GM19025 (cell line): ENCODE measurements at regions not wholly inside any gene's neighbourhood (a gene's known extent, or its start where the extent isn't known, plus 50 kb on each side); places are given as distances from the start of the nearest gene placed in this dataset.
"Not testable (repeated sequence)": the region's sequence is repeated elsewhere in the genome, so short reads cannot be mapped to it uniquely, and the experiment has no call there.

Source experiments
- ATAC-seq: cut with Tn5 transposase; IDR thresholded peaks from one replicate; pipeline ENCODE4 v1.9.1; 2021; ENCODE audit warnings: mild to moderate bottlenecking, low read depth, moderate library complexity; ENCODE audit not compliant: unreplicated experiment

DNA sequence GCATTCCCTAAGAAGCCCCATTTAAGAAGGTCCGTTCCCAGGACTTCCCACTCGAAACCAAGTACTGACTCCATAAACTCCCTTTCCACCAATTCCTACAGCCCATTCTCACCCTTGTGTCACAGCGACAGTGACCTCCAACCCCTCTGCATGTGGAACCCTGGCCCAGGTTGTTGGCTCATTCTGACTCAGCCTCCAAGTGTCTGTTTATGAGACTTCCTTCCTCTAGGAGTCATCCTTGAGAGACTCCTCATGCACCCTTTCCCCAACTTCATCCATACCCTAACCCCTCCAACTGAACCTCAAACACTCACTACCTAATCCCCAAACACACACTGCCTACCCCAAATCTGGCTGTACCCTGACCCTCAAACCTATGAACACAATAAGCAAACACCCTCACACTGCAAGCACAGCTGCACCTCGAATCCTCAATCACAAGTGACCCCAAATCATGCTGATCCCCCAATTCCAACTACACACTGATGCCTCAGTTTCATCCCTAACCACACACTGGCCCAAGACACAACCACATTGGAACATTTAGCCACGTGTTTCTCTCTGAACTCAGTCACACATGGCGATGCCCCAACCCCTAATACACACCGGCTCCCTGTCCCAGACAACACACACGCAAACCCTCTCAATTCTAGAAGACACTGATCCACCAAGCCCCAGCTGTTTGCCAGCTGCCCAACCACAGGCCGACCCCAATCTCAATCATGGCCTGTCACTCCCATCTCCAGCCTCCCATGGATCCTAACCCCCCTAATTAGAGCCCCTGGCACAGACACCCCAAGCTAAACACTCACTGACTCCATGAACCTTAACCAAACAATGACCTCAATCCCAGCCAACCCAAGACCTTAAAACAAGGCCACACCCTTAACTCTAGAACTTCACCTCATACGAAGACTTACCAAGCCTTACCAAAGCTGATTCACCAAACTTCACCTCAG lies 219.6 kb downstream of the CYP26B1 start:
- no peak for ATAC-seq

DNA sequence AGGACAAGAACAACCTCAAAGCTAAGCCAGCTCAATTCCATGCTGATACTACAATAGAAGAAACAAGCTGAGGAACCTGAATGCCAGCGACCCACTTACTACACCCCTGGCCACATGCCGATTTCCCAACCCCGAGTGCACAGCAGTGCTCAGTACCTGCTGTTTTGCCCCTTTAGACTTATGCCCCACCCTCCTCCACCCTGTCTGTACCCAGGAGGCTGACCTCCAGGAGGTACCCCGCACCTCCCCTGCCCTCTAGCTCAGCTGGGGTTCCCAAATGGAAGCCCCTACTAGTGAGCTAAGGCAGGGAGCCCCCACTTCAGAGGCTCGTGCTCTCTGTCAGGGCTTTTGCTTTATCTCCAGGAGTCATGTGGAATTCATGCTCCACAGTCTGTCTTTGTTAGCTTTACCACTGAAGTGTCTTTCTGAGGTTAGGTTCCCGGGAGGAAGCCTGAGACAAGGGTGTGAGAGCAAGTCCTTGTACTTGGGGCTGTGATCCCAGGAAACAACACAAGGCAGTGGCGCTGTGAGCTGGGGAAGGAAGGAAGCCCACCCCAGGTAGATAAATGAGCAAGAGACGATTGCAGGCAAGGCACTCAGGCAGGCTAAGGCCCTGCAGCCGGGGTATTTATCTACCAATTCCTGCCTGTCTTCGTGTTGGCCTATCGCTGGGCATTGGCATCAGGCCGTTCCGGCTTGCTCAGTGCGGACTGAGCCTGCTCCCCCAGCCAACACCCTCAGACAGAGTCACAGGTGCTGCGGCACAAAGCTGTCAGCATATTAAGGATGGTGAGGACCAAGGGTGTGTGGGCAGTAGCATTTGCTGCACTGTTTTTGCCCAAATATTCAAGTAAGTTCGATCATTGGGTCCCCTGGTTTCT lies 220.5 kb downstream of the CYP26B1 start:
- no peak for ATAC-seq

DNA sequence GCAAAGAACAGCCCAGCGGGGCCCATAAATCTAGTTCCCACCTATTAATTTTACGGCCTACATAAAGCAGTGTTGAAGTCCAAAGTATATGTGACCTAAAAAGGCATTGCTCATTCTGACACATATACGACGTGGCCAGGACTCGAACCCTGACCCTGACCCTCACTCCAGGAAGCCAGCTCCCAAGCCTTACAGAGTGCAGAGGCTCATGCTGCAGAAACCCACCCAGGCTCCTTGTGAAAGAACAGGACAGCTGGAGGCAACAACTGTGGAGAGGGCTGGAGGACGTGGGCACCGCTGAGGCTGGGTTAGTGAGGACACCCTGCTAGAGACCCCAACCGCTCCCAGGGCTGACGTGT lies 221.6 kb downstream of the CYP26B1 start:
- no peak for ATAC-seq

DNA sequence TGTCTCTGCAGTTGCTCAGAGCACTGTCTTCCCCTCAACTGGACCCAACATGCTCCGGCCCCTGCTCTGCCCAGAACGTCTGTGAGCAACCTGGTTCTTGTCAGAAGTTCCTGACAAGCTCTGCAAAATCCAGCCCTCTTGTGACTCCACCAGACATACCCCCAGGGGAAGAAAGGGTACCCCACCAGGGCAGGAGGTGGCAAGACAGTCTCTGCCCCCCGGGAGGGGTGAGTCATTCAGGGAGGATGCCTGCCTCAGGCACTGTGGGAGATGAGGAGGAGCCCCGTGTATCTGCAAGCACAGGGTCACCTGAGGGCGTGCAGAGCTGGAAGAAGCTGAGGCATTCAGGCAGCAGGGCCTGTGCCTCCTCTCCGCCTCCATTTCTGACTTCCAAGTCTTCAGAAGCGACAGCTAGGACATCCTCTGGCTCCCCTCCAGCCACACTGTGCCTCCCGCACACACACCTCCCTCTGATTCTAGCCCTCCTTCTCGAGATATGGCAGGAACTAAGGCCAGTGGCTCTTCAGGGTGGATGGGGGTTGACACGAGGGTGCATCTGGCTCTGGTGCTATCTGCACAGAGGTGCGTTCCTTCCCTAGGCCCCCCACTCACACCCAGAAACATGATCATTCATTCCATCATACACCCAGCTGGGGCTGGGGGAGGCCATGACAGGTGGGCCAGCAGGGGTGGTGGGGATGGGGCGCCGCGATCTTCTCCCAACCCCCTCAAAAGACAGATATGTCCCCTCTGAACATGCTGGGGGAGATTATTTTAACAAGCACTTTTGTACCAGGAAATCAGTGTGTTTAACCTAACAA lies 222.2 kb downstream of the CYP26B1 start:
- ATAC-seq, result no peak

DNA sequence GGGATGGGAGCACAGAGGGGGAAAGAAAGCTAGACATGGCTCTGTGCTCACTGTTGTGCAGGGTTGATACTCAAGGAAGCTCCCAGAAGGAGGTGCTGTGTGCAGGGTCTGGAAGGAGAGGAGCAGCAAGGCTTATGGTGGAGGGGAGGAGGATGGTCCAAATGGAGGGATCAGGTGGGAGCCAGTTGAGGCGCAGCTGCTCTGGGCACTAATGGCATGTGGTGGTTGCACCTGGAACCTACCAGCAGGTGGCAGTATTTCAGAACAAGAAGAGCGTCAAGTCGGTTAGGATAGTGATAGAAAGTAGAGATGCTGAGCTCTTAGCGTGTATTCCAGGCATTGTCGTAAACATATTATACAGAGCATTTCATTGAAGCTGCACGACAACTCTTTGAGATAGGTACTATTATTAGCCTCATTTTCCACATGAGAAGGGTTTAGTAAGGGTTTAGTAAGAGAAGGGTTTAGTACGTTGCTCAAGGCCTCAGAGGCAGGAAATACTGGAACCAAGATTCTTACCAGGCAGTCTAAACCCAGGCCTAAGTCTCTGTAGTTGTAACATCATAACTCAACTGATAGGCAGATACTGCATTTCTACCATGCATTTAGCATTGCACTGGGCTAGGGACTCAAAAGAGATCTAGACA lies 223.7 kb downstream of the CYP26B1 start:
- no peak for ATAC-seq

DNA sequence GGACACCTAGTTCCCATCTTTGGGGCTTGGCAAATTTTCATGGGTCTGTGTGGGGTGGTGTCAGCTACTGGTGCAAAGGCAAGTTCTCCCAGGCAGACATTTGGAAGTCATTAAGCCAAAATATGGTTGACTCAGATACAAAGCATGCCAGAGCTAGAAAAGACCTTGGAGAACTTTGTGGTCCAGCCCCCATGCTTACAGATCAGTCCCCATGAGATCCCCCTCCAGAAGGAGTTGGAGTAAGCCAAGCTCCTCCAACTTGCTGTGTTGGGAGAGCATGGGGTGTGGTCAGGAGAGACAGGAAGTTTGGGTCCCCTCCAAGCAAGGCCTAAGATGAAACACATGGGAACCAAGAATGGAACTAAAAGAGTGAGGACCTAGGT lies 224.5 kb downstream of the CYP26B1 start:
- no peak for ATAC-seq

DNA sequence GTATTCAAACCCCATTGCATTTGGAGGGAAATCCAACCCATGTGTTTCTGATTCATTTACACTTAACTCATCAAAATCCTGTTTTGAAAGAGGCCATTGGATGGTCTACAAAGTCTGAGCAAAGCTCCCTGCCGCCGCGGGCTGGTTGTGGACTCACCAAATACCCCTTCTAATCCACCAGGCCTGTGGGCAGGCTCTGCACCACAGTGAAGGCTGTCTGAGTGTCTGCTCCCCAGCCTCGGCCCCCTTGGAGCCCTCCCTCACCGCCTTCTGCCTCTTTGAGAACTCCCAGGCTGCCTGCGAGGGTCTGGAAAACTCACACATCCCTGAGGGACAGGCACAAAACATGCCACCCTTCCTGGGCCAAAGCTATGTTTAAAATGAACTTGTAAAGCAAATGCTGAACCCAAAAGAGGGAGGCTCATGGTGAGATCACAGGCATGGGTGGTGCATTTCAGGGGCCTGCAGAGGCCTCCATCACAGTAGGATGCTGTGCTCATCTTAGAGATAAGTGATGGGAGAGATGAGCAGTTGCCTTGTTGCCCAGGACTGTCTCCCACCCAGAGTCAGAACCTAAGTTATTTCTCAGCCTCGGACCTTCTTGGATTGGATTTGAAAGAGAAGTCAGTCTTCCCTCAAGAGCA lies 225.0 kb downstream of the CYP26B1 start:
- no peak for ATAC-seq

DNA sequence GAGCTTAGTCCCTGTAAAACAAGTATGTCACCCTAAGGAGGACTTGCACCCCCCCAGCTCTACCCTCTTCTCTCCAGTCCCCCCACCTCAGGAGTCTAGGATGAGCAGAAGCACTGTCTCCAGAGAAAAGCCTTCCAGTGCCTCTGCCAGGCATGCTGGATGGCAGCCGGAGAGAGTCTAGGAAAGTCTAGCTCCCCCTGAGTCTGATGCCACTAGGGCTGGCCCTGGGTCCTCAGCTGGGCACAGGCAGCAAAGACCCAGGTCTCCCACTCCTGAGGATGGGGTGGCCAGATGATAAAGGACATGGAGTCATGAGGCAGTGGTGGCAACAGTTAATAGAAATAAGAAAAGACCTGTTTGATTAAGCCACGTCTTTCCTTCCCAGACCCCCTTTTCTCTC lies 225.6 kb downstream of the CYP26B1 start:
- no peak for ATAC-seq

DNA sequence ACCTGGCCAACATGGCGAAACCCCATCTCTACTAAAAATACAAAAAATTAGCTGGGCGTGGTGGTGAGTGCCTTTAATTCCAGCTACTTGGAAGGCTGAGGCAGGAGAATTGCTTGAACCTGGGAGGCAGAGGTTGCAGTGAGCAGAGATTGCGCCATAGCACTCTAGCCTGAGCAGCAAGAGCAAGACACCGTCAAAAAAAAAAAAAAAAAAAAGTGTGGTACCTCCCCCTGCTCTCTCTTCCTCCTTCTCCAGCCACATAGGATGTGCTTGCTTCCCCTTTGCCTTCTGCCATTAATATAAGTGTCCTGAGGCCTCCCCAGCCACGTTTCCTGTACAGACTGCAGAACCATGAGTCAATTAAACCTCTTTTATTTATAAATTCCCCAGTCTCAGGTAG lies 226.8 kb downstream of the CYP26B1 start:
- ATAC-seq, result not testable (repeated sequence)

DNA sequence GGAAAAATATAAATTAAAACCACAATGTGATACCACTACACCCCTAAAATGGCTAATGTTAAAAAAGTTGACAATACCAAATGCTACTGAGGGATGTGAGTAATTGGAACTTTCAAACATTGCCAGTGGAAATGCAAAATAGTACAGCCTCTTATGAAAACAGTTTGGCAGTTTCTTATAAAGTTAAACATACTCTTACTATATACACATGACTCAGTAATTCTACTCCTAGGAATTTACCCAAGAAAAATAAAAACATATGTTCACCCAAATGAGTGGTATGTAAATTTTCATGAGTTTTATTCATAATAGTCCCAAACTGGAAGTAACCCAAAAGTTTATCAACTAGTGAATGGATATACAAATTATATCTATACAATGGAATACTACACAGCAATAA lies 228.0 kb downstream of the CYP26B1 start:
- ATAC-seq, result no peak

DNA sequence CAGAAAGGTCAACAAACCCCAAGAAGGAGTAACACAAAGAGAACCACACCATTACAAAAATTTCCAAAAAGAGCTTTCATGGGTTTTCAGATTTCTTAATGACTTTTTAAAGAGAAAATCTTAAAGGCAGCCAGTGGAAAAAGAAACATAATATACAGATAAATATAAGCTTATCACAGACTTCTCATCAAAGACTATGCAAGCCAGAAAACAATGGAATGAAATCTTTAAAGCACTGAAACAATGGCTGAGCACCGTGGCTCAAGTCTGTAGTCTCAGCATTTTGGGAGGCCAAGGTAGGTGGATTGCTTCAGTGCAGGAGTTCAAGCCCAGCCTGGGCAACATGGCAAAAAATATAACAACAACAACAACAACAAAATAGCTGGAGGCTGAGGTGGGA lies 237.4 kb downstream of the CYP26B1 start:
- no peak for ATAC-seq

DNA sequence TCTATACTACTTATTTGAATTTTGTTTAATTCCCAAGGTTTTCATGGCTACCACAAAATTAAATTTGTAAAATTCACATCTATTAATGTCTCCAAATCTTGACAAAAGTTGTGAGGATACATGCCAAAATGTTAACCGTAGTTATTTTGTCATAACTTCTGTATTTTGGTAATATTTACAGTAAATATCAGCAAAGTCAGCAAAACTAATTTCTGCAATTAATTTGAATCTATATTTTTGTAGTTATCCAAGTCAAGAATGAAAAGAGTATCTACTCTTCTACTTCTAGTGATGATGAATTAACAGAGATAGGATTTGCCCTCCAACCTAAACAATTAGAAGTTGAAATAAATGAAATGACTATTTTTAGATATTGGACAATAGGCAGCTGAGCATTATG lies 238.9 kb downstream of the CYP26B1 start:
- ATAC-seq, result no peak

DNA sequence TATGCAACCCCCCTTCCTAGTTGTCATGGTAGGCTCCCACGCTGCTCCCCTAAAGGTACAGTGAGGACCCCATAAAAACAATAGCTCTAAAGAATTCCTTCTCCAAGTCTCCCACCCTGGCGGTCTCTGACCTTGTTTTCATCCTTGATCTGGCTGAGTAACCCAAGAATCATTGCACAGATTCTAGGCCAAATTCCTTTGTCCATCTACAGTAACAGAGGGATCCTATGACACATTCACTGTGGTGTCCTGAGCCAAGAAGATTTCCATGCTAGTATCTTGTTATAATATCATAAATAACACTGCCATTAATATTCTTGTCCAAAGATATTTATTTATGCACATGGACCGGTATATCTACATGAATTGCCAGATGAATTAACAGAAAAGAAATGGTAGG lies 240.2 kb downstream of the CYP26B1 start:
- ATAC-seq, result no peak

DNA sequence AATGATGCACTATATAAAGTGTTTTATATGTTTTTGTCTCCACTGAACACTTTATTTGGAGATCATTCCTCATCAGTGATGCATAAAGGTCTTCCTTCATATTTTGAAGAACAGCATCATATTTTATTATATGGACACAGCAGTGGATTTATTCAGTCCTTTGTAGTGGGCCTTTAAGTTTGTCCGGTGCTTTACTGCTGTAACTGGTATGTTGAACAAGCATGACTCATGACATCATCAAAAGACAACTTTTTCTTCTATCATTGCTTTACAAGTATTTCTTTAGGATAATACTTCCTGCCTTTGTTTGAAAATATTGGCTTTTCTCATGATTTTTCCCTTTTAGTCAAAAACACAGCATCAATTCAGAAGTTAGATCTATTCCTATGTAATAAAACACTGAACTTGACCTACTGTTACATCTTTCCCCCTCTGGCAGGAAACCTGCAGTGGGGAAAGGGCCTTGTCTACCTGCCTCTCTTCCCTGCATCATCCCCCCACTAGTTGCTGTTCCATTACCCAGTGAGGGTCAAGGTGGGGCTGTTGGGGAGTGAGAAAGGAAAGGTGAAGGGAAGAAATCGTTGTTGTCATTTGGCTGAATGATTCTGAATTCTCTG lies 241.2 kb downstream of the CYP26B1 start:
- ATAC-seq, result no peak

DNA sequence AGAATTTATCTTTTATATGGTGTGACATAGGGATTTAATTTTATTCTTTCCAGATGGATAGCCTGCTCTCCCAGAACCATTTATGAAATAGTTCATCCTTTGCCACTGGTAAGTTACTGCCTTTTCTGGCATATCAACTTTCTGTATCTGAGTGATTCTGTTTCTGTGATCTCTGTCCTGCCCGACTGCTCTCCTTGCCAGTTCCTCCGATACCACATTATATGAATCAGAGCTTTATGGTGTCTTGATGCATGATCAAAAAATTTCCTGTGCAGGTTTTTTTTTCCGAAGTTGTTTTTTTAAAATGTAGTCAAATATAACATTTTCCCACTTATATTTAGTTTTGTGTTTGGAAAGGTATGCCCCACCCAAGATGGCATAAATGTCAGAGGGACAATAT lies 242.5 kb downstream of the CYP26B1 start:
- no peak for ATAC-seq

DNA sequence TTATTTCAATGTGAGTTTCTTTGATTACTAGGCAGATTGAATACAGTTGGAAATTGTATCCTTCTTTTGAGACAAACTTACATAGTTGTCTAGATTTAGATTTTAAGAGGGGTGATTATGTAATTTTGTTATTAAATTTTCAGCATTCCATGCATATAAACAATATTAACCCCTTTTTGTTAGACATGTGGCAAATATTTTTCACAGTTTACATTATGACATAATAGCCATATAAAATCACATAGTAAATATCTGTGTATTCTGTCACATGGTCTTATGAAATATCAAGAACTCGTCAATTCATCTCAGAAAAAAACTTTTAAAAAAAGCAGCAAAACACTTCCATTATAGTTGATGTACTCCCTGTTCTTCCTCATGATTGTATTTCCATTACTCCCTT lies 243.8 kb downstream of the CYP26B1 start:
- ATAC-seq, result no peak

DNA sequence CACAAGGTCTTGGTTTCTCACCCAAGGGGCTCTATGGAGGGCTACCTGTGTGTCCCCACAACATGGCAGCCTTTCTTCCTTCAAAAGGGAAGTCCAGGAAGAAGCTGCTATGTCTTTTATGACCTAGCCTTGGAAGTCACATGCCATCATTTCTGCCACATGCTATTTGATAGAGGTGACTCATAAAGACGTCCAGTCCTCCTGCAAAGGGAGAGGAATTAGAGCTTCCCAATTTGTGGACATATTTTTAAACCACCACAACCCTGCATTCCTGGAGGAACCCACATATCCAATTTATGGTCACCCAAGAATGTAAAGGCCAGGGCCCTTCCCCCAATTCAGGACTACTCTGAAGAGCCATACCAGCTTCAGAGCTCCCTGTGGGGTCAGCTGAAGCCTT lies 246.2 kb downstream of the CYP26B1 start:
- ATAC-seq, result no peak

DNA sequence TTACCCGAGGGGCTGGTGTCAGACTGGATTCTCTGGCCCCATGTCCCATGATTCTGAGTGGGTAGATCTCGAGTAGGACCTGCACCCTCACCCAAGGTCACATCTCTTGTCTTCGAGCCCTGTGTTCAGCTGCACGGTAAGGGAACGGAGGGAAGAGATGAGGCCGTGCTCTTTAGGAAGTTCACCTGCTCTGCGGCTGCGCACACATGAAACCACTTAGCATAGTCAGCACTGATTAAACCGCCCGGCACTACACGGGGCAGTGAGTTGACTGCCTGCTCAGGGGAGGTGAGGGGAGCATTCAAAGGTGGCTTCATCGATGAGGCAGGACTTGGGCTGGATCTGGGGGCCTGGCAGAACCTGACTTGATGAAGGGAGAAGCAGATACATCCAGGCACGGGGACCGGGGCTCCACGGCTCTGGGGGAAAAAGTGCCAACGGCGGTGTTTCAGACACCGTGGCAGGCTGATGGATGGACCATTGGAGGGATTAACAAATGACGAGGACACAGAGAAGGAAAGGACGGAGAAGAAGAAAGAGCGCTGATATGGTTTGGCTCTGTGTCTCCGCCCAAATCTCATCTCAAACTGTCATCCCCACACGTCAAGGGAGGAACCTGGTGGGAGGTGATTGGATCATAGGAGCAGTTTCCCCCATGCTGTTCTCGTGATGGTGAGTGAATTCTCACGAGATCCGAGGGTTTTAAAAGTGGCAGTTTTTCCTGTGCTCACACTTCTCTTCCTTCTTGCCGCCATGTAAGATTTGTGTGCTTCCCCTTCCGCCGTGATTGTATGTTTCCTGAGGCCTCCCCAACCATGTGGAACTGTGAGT lies 248.6 kb downstream of the CYP26B1 start:
- ATAC-seq, result no peak

DNA sequence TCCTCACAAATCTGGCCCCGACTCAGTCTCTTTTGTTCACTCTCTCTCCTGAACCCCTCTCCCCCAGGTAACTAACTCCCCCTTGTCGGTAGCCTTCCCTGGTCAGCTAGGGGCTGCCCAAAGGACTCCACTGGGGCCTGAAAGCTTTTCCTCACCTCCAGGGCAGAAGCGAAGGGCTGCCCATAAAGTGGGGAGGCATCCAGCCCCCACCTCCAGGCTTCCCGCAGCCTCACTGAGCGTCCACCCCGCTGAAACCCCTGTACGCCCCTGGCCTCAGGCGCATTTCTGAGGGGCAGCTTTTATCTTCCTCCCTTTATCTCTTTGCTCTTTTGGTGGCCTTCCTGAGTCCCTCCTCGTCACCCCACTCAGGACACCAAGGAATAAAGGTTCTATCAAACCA lies 249.3 kb downstream of the CYP26B1 start:
- no peak for ATAC-seq
